ENCODE measurements at regions not wholly inside any gene's neighbourhood (a gene's known extent, or its start where the extent isn't known, plus 50 kb on each side); places are given as distances from the start of the nearest gene placed in this dataset.

- H3K9me3 Mint-ChIP-seq: no peaks in the 10 kb centered on the region
- H3K4me1 Mint-ChIP-seq: no peaks in the 10 kb centered on the region
- no peak overlapping the region for H3K27ac Mint-ChIP-seq
- DNase-seq: no peak
- no peak overlapping the region for H3K4me3 Mint-ChIP-seq
- no peaks in the 10 kb centered on the region for H3K36me3 Mint-ChIP-seq
- no peaks in the 10 kb centered on the region for H3K27me3 Mint-ChIP-seq
Measured at GRCh38 chr12:85516039-85516438, 236.0 kb downstream of the ALX1 start.

GRCh38 chr12:85516667-85517325, 236.8 kb downstream of the ALX1 start:
- no peaks in the 10 kb centered on the region for H3K27me3 Mint-ChIP-seq
- no peak for DNase-seq
- no peak overlapping the region for H3K27ac Mint-ChIP-seq
- H3K4me1 Mint-ChIP-seq: no peaks in the 10 kb centered on the region
- no peak overlapping the region for H3K4me3 Mint-ChIP-seq
- no peaks in the 10 kb centered on the region for H3K9me3 Mint-ChIP-seq
- no peaks in the 10 kb centered on the region for H3K36me3 Mint-ChIP-seq

- no peak for DNase-seq
- no peak overlapping the region for H3K27ac Mint-ChIP-seq
- no peaks in the 10 kb centered on the region for H3K9me3 Mint-ChIP-seq
- H3K4me3 Mint-ChIP-seq: no peak overlapping the region
- H3K4me1 Mint-ChIP-seq: no peaks in the 10 kb centered on the region
- no peaks in the 10 kb centered on the region for H3K27me3 Mint-ChIP-seq
- H3K36me3 Mint-ChIP-seq: no peaks in the 10 kb centered on the region
Measured at GRCh38 chr12:85519163-85519562, 239.1 kb downstream of the ALX1 start.

- Mint-ChIP-seq H3K9me3 (no peaks in the 10 kb centered on the region), H3K27ac (no peak overlapping the region), H3K36me3 (no peaks in the 10 kb centered on the region), H3K4me1 (no peaks in the 10 kb centered on the region), H3K4me3 (no peak overlapping the region), H3K27me3 (no peaks in the 10 kb centered on the region)
- DNase-seq: no peak
Measured at GRCh38 chr12:85523197-85523596, 243.2 kb downstream of the ALX1 start.

- no peaks in the 10 kb centered on the region for H3K9me3 Mint-ChIP-seq
- H3K36me3 Mint-ChIP-seq: no peaks in the 10 kb centered on the region
- no peak for DNase-seq
- no peaks in the 10 kb centered on the region for H3K4me1 Mint-ChIP-seq
- no peak overlapping the region for H3K27ac Mint-ChIP-seq
- no peaks in the 10 kb centered on the region for H3K27me3 Mint-ChIP-seq
- H3K4me3 Mint-ChIP-seq: no peak overlapping the region
Measured at GRCh38 chr12:85527192-85527591, 247.2 kb downstream of the ALX1 start.

- DNase-seq: no peak
- no peaks in the 10 kb centered on the region for H3K36me3 Mint-ChIP-seq
- H3K27me3 Mint-ChIP-seq: no peaks in the 10 kb centered on the region
- H3K4me3 Mint-ChIP-seq: no peak overlapping the region
- H3K27ac Mint-ChIP-seq: no peak overlapping the region
- H3K4me1 Mint-ChIP-seq: no peaks in the 10 kb centered on the region
- H3K9me3 Mint-ChIP-seq: no peaks in the 10 kb centered on the region
Measured at GRCh38 chr12:85529896-85530295, 249.9 kb downstream of the ALX1 start.

GRCh38 chr12:85530456-85530855, 250.4 kb downstream of the ALX1 start:
- Mint-ChIP-seq H3K27me3 (no peaks in the 10 kb centered on the region), H3K27ac (no peak overlapping the region), H3K36me3 (no peaks in the 10 kb centered on the region), H3K4me3 (no peak overlapping the region), H3K9me3 (no peaks in the 10 kb centered on the region), H3K4me1 (no peaks in the 10 kb centered on the region)
- DNase-seq: no peak

GRCh38 chr12:85531341-85531740, 251.3 kb downstream of the ALX1 start:
- Mint-ChIP-seq H3K4me1 (no peaks in the 10 kb centered on the region), H3K4me3 (no peak overlapping the region), H3K27ac (no peak overlapping the region), H3K9me3 (no peaks in the 10 kb centered on the region), H3K36me3 (no peaks in the 10 kb centered on the region), H3K27me3 (no peaks in the 10 kb centered on the region)
- DNase-seq: no peak

- DNase-seq: no peak
- no peaks in the 10 kb centered on the region for H3K27me3 Mint-ChIP-seq
- H3K27ac Mint-ChIP-seq: no peak overlapping the region
- H3K9me3 Mint-ChIP-seq: no peaks in the 10 kb centered on the region
- H3K4me1 Mint-ChIP-seq: no peaks in the 10 kb centered on the region
- no peak overlapping the region for H3K4me3 Mint-ChIP-seq
- no peaks in the 10 kb centered on the region for H3K36me3 Mint-ChIP-seq
Measured at GRCh38 chr12:85549640-85550039, 269.6 kb downstream of the ALX1 start.

- no peak for DNase-seq
- H3K4me1 Mint-ChIP-seq: no peaks in the 10 kb centered on the region
- H3K27me3 Mint-ChIP-seq: no peaks in the 10 kb centered on the region
- H3K27ac Mint-ChIP-seq: no peak overlapping the region
- H3K36me3 Mint-ChIP-seq: no peaks in the 10 kb centered on the region
- no peak overlapping the region for H3K4me3 Mint-ChIP-seq
- H3K9me3 Mint-ChIP-seq: no peaks in the 10 kb centered on the region
Measured at GRCh38 chr12:85550924-85551323, 270.9 kb downstream of the ALX1 start.

GRCh38 chr12:85552461-85552860, 272.4 kb downstream of the ALX1 start:
- H3K9me3 Mint-ChIP-seq: no peaks in the 10 kb centered on the region
- no peaks in the 10 kb centered on the region for H3K36me3 Mint-ChIP-seq
- no peak for DNase-seq
- no peak overlapping the region for H3K4me3 Mint-ChIP-seq
- H3K4me1 Mint-ChIP-seq: no peaks in the 10 kb centered on the region
- H3K27me3 Mint-ChIP-seq: no peaks in the 10 kb centered on the region
- no peak overlapping the region for H3K27ac Mint-ChIP-seq

- no peaks in the 10 kb centered on the region for H3K4me1 Mint-ChIP-seq
- H3K27me3 Mint-ChIP-seq: no peaks in the 10 kb centered on the region
- H3K4me3 Mint-ChIP-seq: no peak overlapping the region
- H3K9me3 Mint-ChIP-seq: no peaks in the 10 kb centered on the region
- no peak for DNase-seq
- H3K27ac Mint-ChIP-seq: no peak overlapping the region
- H3K36me3 Mint-ChIP-seq: no peaks in the 10 kb centered on the region
Measured at GRCh38 chr12:85557850-85558249, 277.8 kb downstream of the ALX1 start.

- H3K27me3 Mint-ChIP-seq: no peaks in the 10 kb centered on the region
- no peak overlapping the region for H3K4me3 Mint-ChIP-seq
- DNase-seq: no peak
- no peaks in the 10 kb centered on the region for H3K9me3 Mint-ChIP-seq
- no peaks in the 10 kb centered on the region for H3K4me1 Mint-ChIP-seq
- H3K36me3 Mint-ChIP-seq: no peaks in the 10 kb centered on the region
- H3K27ac Mint-ChIP-seq: no peak overlapping the region
Measured at GRCh38 chr12:85558684-85559083, 277.5 kb downstream of the RASSF9 start.

GRCh38 chr12:85559127-85559526, 277.1 kb downstream of the RASSF9 start:
- Mint-ChIP-seq H3K36me3 (no peaks in the 10 kb centered on the region), H3K27me3 (no peaks in the 10 kb centered on the region), H3K4me3 (no peak overlapping the region), H3K9me3 (no peaks in the 10 kb centered on the region), H3K4me1 (no peaks in the 10 kb centered on the region), H3K27ac (no peak overlapping the region)
- DNase-seq: no peak

GRCh38 chr12:85559536-85559935, 276.7 kb downstream of the RASSF9 start:
- no peak overlapping the region for H3K4me3 Mint-ChIP-seq
- no peaks in the 10 kb centered on the region for H3K36me3 Mint-ChIP-seq
- H3K27me3 Mint-ChIP-seq: no peaks in the 10 kb centered on the region
- H3K27ac Mint-ChIP-seq: no peak overlapping the region
- no peaks in the 10 kb centered on the region for H3K4me1 Mint-ChIP-seq
- no peak for DNase-seq
- no peaks in the 10 kb centered on the region for H3K9me3 Mint-ChIP-seq

GRCh38 chr12:85562765-85563164, 273.4 kb downstream of the RASSF9 start:
- no peaks in the 10 kb centered on the region for H3K36me3 Mint-ChIP-seq
- H3K27me3 Mint-ChIP-seq: no peaks in the 10 kb centered on the region
- no peaks in the 10 kb centered on the region for H3K9me3 Mint-ChIP-seq
- no peak overlapping the region for H3K27ac Mint-ChIP-seq
- no peaks in the 10 kb centered on the region for H3K4me1 Mint-ChIP-seq
- no peak overlapping the region for H3K4me3 Mint-ChIP-seq
- DNase-seq: no peak

GRCh38 chr12:85564786-85565185, 271.4 kb downstream of the RASSF9 start:
- Mint-ChIP-seq H3K27ac (no peak overlapping the region), H3K27me3 (no peaks in the 10 kb centered on the region), H3K9me3 (no peaks in the 10 kb centered on the region), H3K36me3 (no peaks in the 10 kb centered on the region), H3K4me3 (no peak overlapping the region), H3K4me1 (no peaks in the 10 kb centered on the region)
- DNase-seq: no peak
